ENCODE measurements at regions not wholly inside any gene's neighbourhood (a gene's known extent, or its start where the extent isn't known, plus 50 kb on each side); places are given as distances from the start of the nearest gene placed in this dataset.

GRCh38 chr2:60070736-60071489, 482.5 kb downstream of the BCL11A start:
- in situ Hi-C loops (cut with HindIII; ENCODE audit: low pct_unique_long_range_greater_than_20kb, low sequenced_read_pairs): no loop called here
- no peak for DNase-seq (ENCODE audit: low read depth, low spot score)

- no peak for DNase-seq (ENCODE audit: low read depth, low spot score)
- in situ Hi-C loops (cut with HindIII; ENCODE audit: low pct_unique_long_range_greater_than_20kb, low sequenced_read_pairs): no loop called here
Observed at GRCh38 chr2:60070196-60070595, 483.3 kb downstream of the BCL11A start.

GRCh38 chr2:60068755-60069154, 484.7 kb downstream of the BCL11A start:
- in situ Hi-C loops (cut with HindIII; ENCODE audit: low pct_unique_long_range_greater_than_20kb, low sequenced_read_pairs): no loop called here
- DNase-seq (ENCODE audit: low read depth, low spot score): no peak

GRCh38 chr2:60067006-60067405, 486.4 kb downstream of the BCL11A start:
- DNase-seq (ENCODE audit: low read depth, low spot score): no peak
- in situ Hi-C loops (cut with HindIII; ENCODE audit: low pct_unique_long_range_greater_than_20kb, low sequenced_read_pairs): no loop called here

- in situ Hi-C loops (cut with HindIII; ENCODE audit: low pct_unique_long_range_greater_than_20kb, low sequenced_read_pairs): no loop called here
- no peak for DNase-seq (ENCODE audit: low read depth, low spot score)
Observed at GRCh38 chr2:60066096-60066839, 487.2 kb downstream of the BCL11A start.

- in situ Hi-C loops (cut with HindIII; ENCODE audit: low pct_unique_long_range_greater_than_20kb, low sequenced_read_pairs): no loop called here
- DNase-seq (ENCODE audit: low read depth, low spot score): no peak
Observed at GRCh38 chr2:60064687-60065389, 488.6 kb downstream of the BCL11A start.

- no peak for DNase-seq (ENCODE audit: low read depth, low spot score)
- in situ Hi-C loops (cut with HindIII; ENCODE audit: low pct_unique_long_range_greater_than_20kb, low sequenced_read_pairs): no loop called here
Observed at GRCh38 chr2:60058781-60059180, 494.7 kb downstream of the BCL11A start.

- in situ Hi-C loops (cut with HindIII; ENCODE audit: low pct_unique_long_range_greater_than_20kb, low sequenced_read_pairs): no loop called here
- DNase-seq (ENCODE audit: low read depth, low spot score): no peak
Observed at GRCh38 chr2:60054571-60055340, 498.7 kb downstream of the BCL11A start.

- no peak for DNase-seq (ENCODE audit: low read depth, low spot score)
- in situ Hi-C loops (cut with HindIII; ENCODE audit: low pct_unique_long_range_greater_than_20kb, low sequenced_read_pairs): no loop called here
Observed at GRCh38 chr2:60053791-60054190, 499.7 kb downstream of the BCL11A start.

- no peak for DNase-seq (ENCODE audit: low read depth, low spot score)
- in situ Hi-C loops (cut with HindIII; ENCODE audit: low pct_unique_long_range_greater_than_20kb, low sequenced_read_pairs): no loop called here
Observed at GRCh38 chr2:60052601-60053000, 500.9 kb downstream of the BCL11A start.

GRCh38 chr2:60051991-60052390, 501.5 kb downstream of the BCL11A start:
- DNase-seq (ENCODE audit: low read depth, low spot score): no peak
- in situ Hi-C loops (cut with HindIII; ENCODE audit: low pct_unique_long_range_greater_than_20kb, low sequenced_read_pairs): no loop called here

- in situ Hi-C loops (cut with HindIII; ENCODE audit: low pct_unique_long_range_greater_than_20kb, low sequenced_read_pairs): no loop called here
- DNase-seq (ENCODE audit: low read depth, low spot score): no peak
Observed at GRCh38 chr2:60047944-60048525, 505.4 kb downstream of the BCL11A start.

GRCh38 chr2:60047347-60047746, 506.1 kb downstream of the BCL11A start:
- in situ Hi-C loops (cut with HindIII; ENCODE audit: low pct_unique_long_range_greater_than_20kb, low sequenced_read_pairs): no loop called here
- DNase-seq (ENCODE audit: low read depth, low spot score): no peak

GRCh38 chr2:60046529-60046928, 506.9 kb downstream of the BCL11A start:
- in situ Hi-C loops (cut with HindIII; ENCODE audit: low pct_unique_long_range_greater_than_20kb, low sequenced_read_pairs): no loop called here
- no peak for DNase-seq (ENCODE audit: low read depth, low spot score)

GRCh38 chr2:60045456-60045855, 508.0 kb downstream of the BCL11A start:
- DNase-seq (ENCODE audit: low read depth, low spot score): no peak
- in situ Hi-C loops (cut with HindIII; ENCODE audit: low pct_unique_long_range_greater_than_20kb, low sequenced_read_pairs): no loop called here

- in situ Hi-C loops (cut with HindIII; ENCODE audit: low pct_unique_long_range_greater_than_20kb, low sequenced_read_pairs): no loop called here
- no peak for DNase-seq (ENCODE audit: low read depth, low spot score)
Observed at GRCh38 chr2:60044484-60044883, 509.0 kb downstream of the BCL11A start.

GRCh38 chr2:60042023-60042422, 511.4 kb downstream of the BCL11A start:
- no peak for DNase-seq (ENCODE audit: low read depth, low spot score)
- in situ Hi-C loops (cut with HindIII; ENCODE audit: low pct_unique_long_range_greater_than_20kb, low sequenced_read_pairs): no loop called here

GRCh38 chr2:60033325-60033724, 520.1 kb downstream of the BCL11A start:
- DNase-seq (ENCODE audit: low read depth, low spot score): no peak
- in situ Hi-C loops (cut with HindIII; ENCODE audit: low pct_unique_long_range_greater_than_20kb, low sequenced_read_pairs): no loop called here
